Right hindlimb (tissue), 1 donor: ENCODE measurements at regions not wholly inside any gene's neighbourhood (a gene's known extent, or its start where the extent isn't known, plus 50 kb on each side); places are given as distances from the start of the nearest gene placed in this dataset.
"Not testable (repeated sequence)": the region's sequence is repeated elsewhere in the genome, so short reads cannot be mapped to it uniquely, and the experiment has no call there.

Experiments
- DNase-seq: peaks from one replicate; pipeline ENCODE4 v3.0.0-alpha.2; 2018

DNA sequence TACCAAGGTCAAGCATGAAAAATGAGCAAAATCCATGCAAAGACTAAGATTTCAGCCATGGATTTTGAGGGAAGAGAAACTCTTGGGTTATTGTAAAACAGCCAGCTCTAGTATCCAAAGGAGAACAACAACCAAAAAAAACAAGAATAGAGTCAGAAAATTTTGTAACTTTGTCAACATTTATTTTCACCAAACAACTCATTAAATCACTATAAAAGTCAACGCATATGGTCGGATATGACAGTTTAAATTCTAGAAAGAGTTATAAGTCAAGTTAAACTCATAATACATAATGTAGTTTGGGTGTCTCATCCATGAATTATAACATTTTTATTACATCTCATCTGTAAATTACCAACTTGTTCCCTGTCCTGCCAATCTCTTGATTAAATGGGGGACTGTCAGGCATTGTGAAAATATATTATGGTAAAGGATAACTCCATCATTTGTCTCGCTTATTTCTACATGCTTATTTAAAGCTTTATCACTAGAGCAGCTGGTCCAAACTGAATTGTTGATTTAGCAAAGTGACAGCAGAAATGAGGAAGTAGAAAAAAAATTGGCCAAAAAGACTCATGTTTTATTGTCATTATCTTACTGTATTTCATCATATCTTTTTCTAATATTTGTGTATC lies 224.8 kb upstream of the NOCT start:
- no peak for DNase-seq

DNA sequence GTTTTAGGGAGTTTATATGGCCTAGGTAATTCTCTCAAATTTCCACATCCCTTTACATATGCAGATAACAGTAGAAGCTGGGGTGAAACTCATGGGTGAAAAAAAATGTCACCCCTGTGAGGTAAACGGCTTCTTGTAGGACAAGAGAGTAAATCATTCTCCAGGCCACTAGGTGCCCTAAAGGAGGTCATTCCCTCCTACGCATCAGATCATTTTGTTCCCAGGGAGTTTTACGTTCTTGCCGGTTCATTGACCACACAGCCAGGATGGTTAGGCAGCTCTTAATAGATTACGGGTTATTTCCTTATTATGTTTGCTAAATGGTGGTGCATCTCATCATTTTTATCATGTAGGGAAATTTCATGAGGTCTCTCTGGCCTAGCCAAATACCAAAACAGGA lies 225.8 kb upstream of the NOCT start:
- no peak for DNase-seq

DNA sequence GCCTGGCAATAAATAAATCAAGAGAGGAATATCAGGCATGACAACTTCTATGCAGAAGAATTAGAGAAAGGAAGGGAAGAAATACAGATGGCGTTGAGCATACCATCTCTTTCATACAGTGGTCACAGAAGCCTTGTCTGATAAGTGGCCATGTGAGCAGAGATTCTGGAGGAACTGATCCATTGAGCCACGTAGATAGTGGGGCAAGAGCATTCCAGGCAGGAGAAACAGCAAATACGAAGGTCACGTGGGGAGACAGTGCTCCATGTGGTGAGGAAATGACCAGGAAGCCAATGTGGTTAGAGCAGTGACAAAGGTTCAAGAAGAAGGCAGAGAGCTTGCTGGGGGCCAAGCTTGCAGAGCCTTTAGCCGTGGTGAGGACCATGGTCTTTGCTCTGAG lies 226.7 kb upstream of the NOCT start:
- DNase-seq: no peak

- no peak for DNase-seq
Observed at GRCh38 chr4:138788267-138788790, 227.3 kb upstream of the NOCT start.

- DNase-seq: not testable (repeated sequence)
Observed at GRCh38 chr4:138779761-138780160, 235.8 kb upstream of the NOCT start.

DNA sequence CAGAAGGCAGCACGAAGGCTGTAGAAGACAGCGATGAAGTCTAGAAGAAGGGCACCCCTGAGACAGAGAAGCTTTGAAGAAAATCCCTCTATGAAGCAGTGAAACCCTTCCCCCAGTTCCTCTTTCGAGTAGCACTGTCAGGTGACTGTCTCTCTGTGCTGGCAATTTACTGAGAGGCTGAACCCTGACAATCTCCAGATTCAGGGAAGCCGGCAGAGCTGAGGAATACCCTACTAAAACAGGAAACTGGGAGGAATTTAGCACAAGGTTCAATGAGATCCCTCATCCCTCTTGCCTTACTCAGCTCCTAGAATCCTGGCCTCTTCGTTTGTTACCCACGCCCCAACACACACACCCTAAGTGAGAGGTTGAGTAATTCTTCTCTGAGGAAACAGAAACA lies 239.7 kb upstream of the NOCT start:
- no peak for DNase-seq

GRCh38 chr4:138775489-138775888 lies 240.1 kb upstream of the NOCT start:
- peak; percentile 24 for DNase-seq

DNA sequence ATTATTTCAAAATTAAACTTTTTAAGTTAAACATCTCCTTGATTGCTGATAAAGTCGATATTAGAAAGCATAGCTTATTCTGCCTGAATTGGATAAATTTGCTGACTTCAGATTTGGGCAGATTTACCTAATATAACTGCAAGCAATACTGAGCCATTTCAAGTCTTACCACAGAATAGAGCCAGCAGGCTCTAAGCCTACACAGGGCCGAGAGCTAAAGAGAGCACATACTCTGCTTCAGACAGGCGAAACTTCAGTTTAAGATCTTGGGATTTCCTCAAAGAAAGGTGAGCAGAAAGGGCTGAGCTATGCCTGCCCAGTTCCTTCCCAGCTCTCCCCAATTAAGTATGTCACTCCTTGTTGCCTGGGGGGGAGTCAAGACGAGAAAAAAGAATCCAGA lies 240.6 kb upstream of the NOCT start:
- no peak for DNase-seq

DNA sequence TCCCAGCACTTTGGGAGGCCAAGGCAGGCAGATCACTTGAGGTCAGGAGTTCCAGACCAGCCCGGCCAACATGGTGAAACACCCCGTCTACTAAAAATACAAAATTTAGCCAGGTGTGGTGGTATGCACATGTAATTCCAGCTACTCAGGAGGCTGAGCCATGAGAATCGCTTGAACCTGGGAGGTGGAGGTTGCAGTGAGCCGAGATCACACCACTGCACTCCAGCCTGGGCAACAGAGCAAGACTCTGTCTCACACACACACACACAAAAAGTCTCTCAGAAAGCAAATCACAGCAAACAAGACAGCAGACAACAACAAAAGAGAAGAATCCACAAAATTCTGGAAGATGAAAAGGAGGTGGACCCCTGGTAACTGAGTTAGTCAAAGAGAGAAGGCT lies 241.5 kb upstream of the NOCT start:
- DNase-seq: not testable (repeated sequence)

GRCh38 chr4:138773321-138773720 lies 242.3 kb upstream of the NOCT start:
- DNase-seq: no peak

- no peak for DNase-seq
Observed at GRCh38 chr4:138772366-138772765, 243.2 kb upstream of the NOCT start.

DNA sequence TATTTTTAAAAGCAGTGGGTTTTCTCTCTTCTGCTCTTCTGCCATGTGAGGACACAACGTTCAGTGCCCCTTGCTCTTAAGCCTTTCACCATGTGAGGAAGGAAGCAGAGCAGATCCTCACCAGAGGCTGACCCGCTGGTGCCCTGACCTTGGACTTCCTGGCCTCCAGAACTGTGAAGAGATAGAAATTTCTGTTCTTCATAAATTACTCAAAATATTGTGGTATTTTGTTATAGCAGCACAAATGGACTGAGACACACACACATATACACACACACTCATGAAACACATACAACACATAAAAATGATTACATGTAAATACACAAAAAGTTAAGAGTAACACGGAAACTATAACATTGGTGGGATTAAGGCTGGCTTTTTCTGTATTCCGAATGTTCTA lies 244.8 kb upstream of the NOCT start:
- DNase-seq: no peak

- DNase-seq: no peak
Observed at GRCh38 chr4:138766332-138766731, 249.2 kb upstream of the NOCT start.

- DNase-seq: no peak
Observed at GRCh38 chr4:138765442-138765841, 250.1 kb upstream of the NOCT start.

GRCh38 chr4:138761638-138762220 lies 253.9 kb upstream of the NOCT start:
- no peak for DNase-seq

DNA sequence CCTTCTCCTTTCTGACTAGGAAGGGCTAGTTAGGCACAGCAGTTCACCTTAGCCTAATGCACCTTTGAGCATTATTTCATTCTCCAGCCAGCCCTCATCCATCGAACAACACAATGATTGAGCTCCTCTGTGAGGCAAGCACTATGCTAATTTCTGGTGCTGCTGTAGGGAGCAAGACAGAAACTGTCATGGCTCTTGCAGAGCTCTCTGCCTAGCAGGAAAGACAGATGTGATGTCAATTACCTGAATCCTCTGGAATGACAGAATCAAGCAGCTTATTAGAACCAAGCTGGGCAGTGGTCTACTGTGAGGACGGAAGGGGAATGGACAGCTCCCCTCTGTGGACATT lies 256.1 kb upstream of the NOCT start:
- no peak for DNase-seq

DNA sequence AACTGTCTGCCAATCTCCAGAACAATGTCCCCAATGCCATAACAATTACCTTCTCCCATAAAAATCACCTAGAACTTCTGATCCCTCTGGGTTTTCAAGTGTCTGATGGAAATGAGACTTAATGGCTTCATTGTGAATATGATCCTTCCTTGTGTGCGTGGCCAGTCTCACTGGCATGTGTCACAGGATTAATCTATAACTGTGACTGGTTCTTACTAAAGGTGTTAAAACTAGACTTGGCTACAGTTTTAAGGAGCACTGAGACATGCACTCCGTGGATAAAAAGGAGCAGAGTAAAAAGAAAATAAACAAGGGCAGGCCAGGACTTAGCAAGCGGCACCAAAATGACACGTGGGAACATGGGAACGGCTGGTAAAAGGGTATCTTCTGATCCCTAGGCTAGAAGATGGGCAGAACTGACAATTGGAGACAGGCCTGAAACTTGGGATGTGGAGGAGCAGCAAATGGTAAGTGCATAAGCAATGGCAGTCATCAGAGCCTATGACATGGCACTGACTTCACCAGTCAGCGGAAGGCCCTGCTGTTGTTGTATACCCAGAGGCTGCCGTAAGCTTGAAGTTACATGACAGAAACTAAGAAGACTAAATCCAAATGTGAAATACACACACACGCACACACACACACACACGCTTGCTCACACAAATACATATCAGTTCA lies 256.6 kb upstream of the NOCT start:
- DNase-seq: no peak

DNA sequence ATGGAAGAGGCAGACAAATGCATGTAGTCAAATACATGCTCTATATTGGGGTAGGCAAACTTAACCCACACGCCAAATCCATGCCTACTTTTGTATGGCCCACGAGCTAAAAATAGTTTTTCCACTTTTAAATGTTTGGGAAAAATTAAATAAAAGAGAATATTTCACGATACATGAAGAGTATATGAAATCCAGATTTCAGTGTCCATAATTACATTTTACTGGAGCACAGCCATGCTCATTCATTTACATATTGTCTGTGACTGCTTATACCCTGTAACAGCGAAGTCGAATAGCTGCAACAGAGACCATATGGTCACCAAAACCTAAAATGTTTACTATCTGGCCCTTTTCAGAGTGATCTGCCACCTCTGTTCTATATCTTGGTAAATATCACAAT lies 257.4 kb upstream of the NOCT start:
- DNase-seq: no peak

- DNase-seq: no peak
Observed at GRCh38 chr4:138757432-138757831, 258.1 kb upstream of the NOCT start.

- no peak for DNase-seq
Observed at GRCh38 chr4:138756519-138756918, 259.1 kb upstream of the NOCT start.

- DNase-seq: no peak
Observed at GRCh38 chr4:138751309-138751708, 264.3 kb upstream of the NOCT start.

- DNase-seq: no peak
Observed at GRCh38 chr4:138749303-138749702, 266.3 kb upstream of the NOCT start.

DNA sequence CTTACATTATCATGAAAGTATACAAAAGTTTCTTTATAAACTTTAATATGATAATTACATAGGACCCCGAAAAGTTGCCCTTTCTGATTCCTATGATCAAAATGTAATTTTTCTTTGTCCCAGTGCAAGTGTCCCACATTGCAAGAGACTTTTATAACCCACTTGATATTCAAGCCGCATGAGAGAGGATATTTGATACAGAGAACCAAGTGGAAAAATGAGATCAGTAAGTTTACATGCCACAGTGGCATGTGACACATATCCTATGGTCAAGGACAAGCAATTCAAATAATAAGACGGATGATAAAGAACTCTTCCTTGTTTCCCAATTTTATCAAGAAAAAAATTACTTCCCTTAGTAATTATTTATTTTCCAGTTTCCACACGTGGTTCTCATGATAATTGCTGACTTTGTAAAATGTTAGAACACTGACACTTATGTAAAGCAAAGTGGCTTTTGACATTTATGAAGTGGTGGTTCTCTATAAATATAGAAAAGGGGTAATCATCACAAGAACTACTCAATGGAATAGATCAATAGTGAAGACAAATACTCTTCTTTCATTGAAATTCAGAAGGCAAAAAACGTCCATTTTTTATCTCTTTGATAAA lies 273.7 kb upstream of the NOCT start:
- DNase-seq: no peak
